ENCODE measurements at regions not wholly inside any gene's neighbourhood (a gene's known extent, or its start where the extent isn't known, plus 50 kb on each side); places are given as distances from the start of the nearest gene placed in this dataset.

GRCh38 chr13:47239025-47239424 lies 342.2 kb upstream of the HTR2A start:
- H3K27me3 Mint-ChIP-seq (ENCODE audit: insufficient read depth) = no peaks in the 10 kb centered on the region
- H3K4me3 Mint-ChIP-seq = no peak overlapping the region
- DNase-seq (ENCODE audit: low spot score) = no peak
- no peak overlapping the region for H3K27ac Mint-ChIP-seq
- intact Hi-C loops (cut with micrococcal nuclease) = no loop called here
- H3K4me1 Mint-ChIP-seq (ENCODE audit: low read depth) = no peaks in the 10 kb centered on the region
- H3K36me3 Mint-ChIP-seq (ENCODE audit: low read depth) = no peaks in the 10 kb centered on the region
- H3K9me3 Mint-ChIP-seq = peaks cover 4% of the 10 kb centered on the region

GRCh38 chr13:47237571-47237970 lies 340.7 kb upstream of the HTR2A start:
- no peak overlapping the region for H3K4me3 Mint-ChIP-seq

GRCh38 chr13:47233734-47234133 lies 336.9 kb upstream of the HTR2A start:
- Mint-ChIP-seq H3K4me1 (ENCODE audit: low read depth) (no peaks in the 10 kb centered on the region), H3K27me3 (ENCODE audit: insufficient read depth) (no peaks in the 10 kb centered on the region), H3K4me3 (no peak overlapping the region), H3K27ac (no peak overlapping the region), H3K36me3 (ENCODE audit: low read depth) (no peaks in the 10 kb centered on the region), H3K9me3 (peaks cover 11% of the 10 kb centered on the region)
- no peak for DNase-seq (ENCODE audit: low spot score)
- intact Hi-C loops (cut with micrococcal nuclease) = no loop called here

More at GRCh38 chr13:47237571-47237970, 340.7 kb upstream of the HTR2A start:
- Mint-ChIP-seq H3K36me3 (ENCODE audit: low read depth) (no peaks in the 10 kb centered on the region), H3K4me1 (ENCODE audit: low read depth) (no peaks in the 10 kb centered on the region), H3K27ac (no peak overlapping the region), H3K27me3 (ENCODE audit: insufficient read depth) (no peaks in the 10 kb centered on the region), H3K9me3 (peaks cover 4% of the 10 kb centered on the region)
- intact Hi-C loops (cut with micrococcal nuclease) = no loop called here
- DNase-seq (ENCODE audit: low spot score) = no peak

- Mint-ChIP-seq H3K4me3 (no peak overlapping the region), H3K27ac (no peak overlapping the region), H3K27me3 (ENCODE audit: insufficient read depth) (no peaks in the 10 kb centered on the region), H3K4me1 (ENCODE audit: low read depth) (no peaks in the 10 kb centered on the region), H3K9me3 (peaks cover 11% of the 10 kb centered on the region), H3K36me3 (ENCODE audit: low read depth) (no peaks in the 10 kb centered on the region)
- intact Hi-C loops (cut with micrococcal nuclease) = no loop called here
- no peak for DNase-seq (ENCODE audit: low spot score)
These were observed 335.7 kb upstream of the HTR2A start for GRCh38 chr13:47232516-47232915.

- H3K27ac Mint-ChIP-seq = no peak overlapping the region
- no peak overlapping the region for H3K4me3 Mint-ChIP-seq
- H3K4me1 Mint-ChIP-seq (ENCODE audit: low read depth) = no peaks in the 10 kb centered on the region
- H3K36me3 Mint-ChIP-seq (ENCODE audit: low read depth) = no peaks in the 10 kb centered on the region
- intact Hi-C loops (cut with micrococcal nuclease) = no loop called here
- DNase-seq (ENCODE audit: low spot score) = no peak
- peaks cover 14% of the 10 kb centered on the region for H3K9me3 Mint-ChIP-seq
- no peaks in the 10 kb centered on the region for H3K27me3 Mint-ChIP-seq (ENCODE audit: insufficient read depth)
These were observed 333.3 kb upstream of the HTR2A start for GRCh38 chr13:47230155-47230554.

- H3K9me3 Mint-ChIP-seq = peaks cover 14% of the 10 kb centered on the region
- H3K36me3 Mint-ChIP-seq (ENCODE audit: low read depth) = no peaks in the 10 kb centered on the region
- no peaks in the 10 kb centered on the region for H3K4me1 Mint-ChIP-seq (ENCODE audit: low read depth)
- no peaks in the 10 kb centered on the region for H3K27me3 Mint-ChIP-seq (ENCODE audit: insufficient read depth)
- intact Hi-C loops (cut with micrococcal nuclease) = no loop called here
- H3K27ac Mint-ChIP-seq = no peak overlapping the region
- no peak overlapping the region for H3K4me3 Mint-ChIP-seq
- no peak for DNase-seq (ENCODE audit: low spot score)
These were observed 329.7 kb upstream of the HTR2A start for GRCh38 chr13:47226516-47226915.

- DNase-seq (ENCODE audit: low spot score) = no peak
- H3K27ac Mint-ChIP-seq = no peak overlapping the region
- H3K4me1 Mint-ChIP-seq (ENCODE audit: low read depth) = no peaks in the 10 kb centered on the region
- H3K9me3 Mint-ChIP-seq = peaks cover 3% of the 10 kb centered on the region
- intact Hi-C loops (cut with micrococcal nuclease) = no loop called here
- H3K36me3 Mint-ChIP-seq (ENCODE audit: low read depth) = no peaks in the 10 kb centered on the region
- no peaks in the 10 kb centered on the region for H3K27me3 Mint-ChIP-seq (ENCODE audit: insufficient read depth)
- no peak overlapping the region for H3K4me3 Mint-ChIP-seq
These were observed 323.7 kb upstream of the HTR2A start for GRCh38 chr13:47220453-47221140.

GRCh38 chr13:47218611-47219010 lies 321.8 kb upstream of the HTR2A start:
- intact Hi-C loops (cut with micrococcal nuclease) = no loop called here
- H3K4me1 Mint-ChIP-seq (ENCODE audit: low read depth) = no peaks in the 10 kb centered on the region
- H3K27ac Mint-ChIP-seq = no peak overlapping the region

GRCh38 chr13:47216176-47216822 lies 319.4 kb upstream of the HTR2A start:
- no peak overlapping the region for H3K4me3 Mint-ChIP-seq
- H3K36me3 Mint-ChIP-seq (ENCODE audit: low read depth) = no peaks in the 10 kb centered on the region
- no peaks in the 10 kb centered on the region for H3K27me3 Mint-ChIP-seq (ENCODE audit: insufficient read depth)
- no peaks in the 10 kb centered on the region for H3K4me1 Mint-ChIP-seq (ENCODE audit: low read depth)
- DNase-seq (ENCODE audit: low spot score) = no peak
- intact Hi-C loops (cut with micrococcal nuclease) = no loop called here
- H3K27ac Mint-ChIP-seq = no peak overlapping the region
- H3K9me3 Mint-ChIP-seq = no peaks in the 10 kb centered on the region

More at GRCh38 chr13:47218611-47219010, 321.8 kb upstream of the HTR2A start:
- Mint-ChIP-seq H3K9me3 (no peaks in the 10 kb centered on the region), H3K36me3 (ENCODE audit: low read depth) (no peaks in the 10 kb centered on the region), H3K27me3 (ENCODE audit: insufficient read depth) (no peaks in the 10 kb centered on the region), H3K4me3 (no peak overlapping the region)
- DNase-seq (ENCODE audit: low spot score) = no peak

GRCh38 chr13:47215736-47216135 lies 318.9 kb upstream of the HTR2A start:
- intact Hi-C loops (cut with micrococcal nuclease) = no loop called here
- H3K27ac Mint-ChIP-seq = no peak overlapping the region
- H3K4me3 Mint-ChIP-seq = no peak overlapping the region
- no peaks in the 10 kb centered on the region for H3K36me3 Mint-ChIP-seq (ENCODE audit: low read depth)
- no peaks in the 10 kb centered on the region for H3K9me3 Mint-ChIP-seq
- no peaks in the 10 kb centered on the region for H3K4me1 Mint-ChIP-seq (ENCODE audit: low read depth)
- DNase-seq (ENCODE audit: low spot score) = no peak
- H3K27me3 Mint-ChIP-seq (ENCODE audit: insufficient read depth) = no peaks in the 10 kb centered on the region

- no peaks in the 10 kb centered on the region for H3K27me3 Mint-ChIP-seq (ENCODE audit: insufficient read depth)
- no peaks in the 10 kb centered on the region for H3K36me3 Mint-ChIP-seq (ENCODE audit: low read depth)
- DNase-seq (ENCODE audit: low spot score) = no peak
- H3K4me3 Mint-ChIP-seq = no peak overlapping the region
- H3K4me1 Mint-ChIP-seq (ENCODE audit: low read depth) = no peaks in the 10 kb centered on the region
- intact Hi-C loops (cut with micrococcal nuclease) = no loop called here
- no peaks in the 10 kb centered on the region for H3K9me3 Mint-ChIP-seq
- H3K27ac Mint-ChIP-seq = no peak overlapping the region
These were observed 316.2 kb upstream of the HTR2A start for GRCh38 chr13:47213047-47213446.

- H3K36me3 Mint-ChIP-seq (ENCODE audit: low read depth) = no peaks in the 10 kb centered on the region
- no peaks in the 10 kb centered on the region for H3K4me1 Mint-ChIP-seq (ENCODE audit: low read depth)
- H3K9me3 Mint-ChIP-seq = no peaks in the 10 kb centered on the region
- DNase-seq (ENCODE audit: low spot score) = no peak
- H3K27ac Mint-ChIP-seq = no peak overlapping the region
- intact Hi-C loops (cut with micrococcal nuclease) = no loop called here
- H3K27me3 Mint-ChIP-seq (ENCODE audit: insufficient read depth) = no peaks in the 10 kb centered on the region
- H3K4me3 Mint-ChIP-seq = no peak overlapping the region
These were observed 314.3 kb upstream of the HTR2A start for GRCh38 chr13:47211106-47211505.

GRCh38 chr13:47206111-47206510 lies 309.3 kb upstream of the HTR2A start:
- intact Hi-C loops (cut with micrococcal nuclease) = no loop called here
- no peak overlapping the region for H3K27ac Mint-ChIP-seq
- H3K27me3 Mint-ChIP-seq (ENCODE audit: insufficient read depth) = peaks cover 2% of the 10 kb centered on the region
- H3K4me3 Mint-ChIP-seq = no peak overlapping the region
- H3K36me3 Mint-ChIP-seq (ENCODE audit: low read depth) = no peaks in the 10 kb centered on the region
- no peak for DNase-seq (ENCODE audit: low spot score)
- H3K9me3 Mint-ChIP-seq = no peaks in the 10 kb centered on the region
- H3K4me1 Mint-ChIP-seq (ENCODE audit: low read depth) = no peaks in the 10 kb centered on the region

Data from activated T-helper 1 cell treated with anti-CD3 and anti-CD28 coated beads, Interleukin-12 subunit alpha, Interleukin-12 subunit beta, Interleukin-2, Interleukin-4 antibody, amounts not matched to agents 30 ng/mL and 10 ng/mL and 1 ng/mL, durations not matched to agents 14 hours and 24 hours and 36 hours (primary cell).